HG02938 (cell line): ENCODE measurements at regions not wholly inside any gene's neighbourhood (a gene's known extent, or its start where the extent isn't known, plus 50 kb on each side); places are given as distances from the start of the nearest gene placed in this dataset.
A peak's percentile ranks its signal among the peaks of the same experiment; 100 is the strongest.
"Not testable (repeated sequence)": the region's sequence is repeated elsewhere in the genome, so short reads cannot be mapped to it uniquely, and the experiment has no call there.

Source experiments
- ATAC-seq: cut with Tn5 transposase; IDR thresholded peaks from one replicate; pipeline ENCODE4 v1.9.1; 2021; ENCODE audit warnings: mild to moderate bottlenecking, moderate library complexity; ENCODE audit not compliant: unreplicated experiment

DNA sequence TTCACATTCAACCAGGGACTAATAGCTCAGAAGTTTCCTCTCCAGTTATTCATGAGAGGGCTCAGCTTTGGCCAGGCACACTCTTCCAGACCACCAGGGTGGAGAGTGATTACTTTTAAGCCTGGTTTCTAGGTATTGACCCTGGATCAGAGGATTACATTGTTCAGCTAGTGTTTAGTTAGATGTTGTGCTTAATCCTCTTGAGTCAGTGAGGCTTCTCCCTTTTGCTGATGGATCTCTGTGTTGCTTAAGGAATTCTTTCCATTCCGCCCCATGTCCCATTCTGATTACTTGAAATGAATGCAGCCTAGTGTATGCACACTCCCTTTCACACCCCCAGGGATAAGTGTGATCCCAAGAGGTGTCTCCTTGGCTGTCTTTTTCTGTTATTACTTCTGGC lies 271.7 kb upstream of the ANO5 start:
- ATAC-seq, result no peak

DNA sequence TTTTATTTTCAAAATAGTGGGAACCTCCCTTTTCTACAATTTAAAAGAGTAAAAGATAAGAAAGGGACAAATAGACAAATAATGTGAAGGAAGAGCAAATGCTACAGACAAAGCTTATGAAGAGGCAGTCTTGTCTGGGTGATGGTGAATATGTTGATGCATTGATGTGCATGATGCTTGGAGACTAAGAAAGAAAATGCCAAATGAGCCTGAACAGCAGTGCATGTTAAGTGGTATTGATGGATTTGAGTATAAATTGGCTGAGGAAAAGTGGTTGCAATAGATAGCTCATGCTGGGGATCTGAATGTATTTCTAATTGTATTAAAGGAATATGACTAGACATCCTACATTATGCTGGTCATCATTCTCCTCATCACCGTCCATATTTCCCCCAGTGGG lies 268.6 kb upstream of the ANO5 start:
- ATAC-seq, result no peak

DNA sequence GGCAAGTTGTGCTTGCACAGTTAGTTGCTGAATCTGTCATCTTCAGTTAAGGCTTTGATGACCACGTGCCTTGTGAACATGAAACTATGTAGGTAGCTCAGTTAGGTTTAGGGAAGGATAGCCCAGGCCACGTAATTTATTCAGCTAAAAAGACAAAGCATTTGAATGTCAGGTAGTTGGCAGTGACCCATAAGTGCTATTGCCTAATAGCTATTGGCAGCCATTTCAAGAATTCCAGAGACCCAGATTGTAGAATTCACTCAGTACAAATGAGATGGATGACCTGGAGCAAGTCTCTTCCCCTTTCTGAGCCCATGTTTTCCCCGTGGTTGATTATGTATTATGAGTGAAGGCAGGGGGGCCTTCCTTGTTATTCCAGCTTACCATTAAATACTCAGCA lies 265.3 kb upstream of the ANO5 start:
- ATAC-seq, result no peak

DNA sequence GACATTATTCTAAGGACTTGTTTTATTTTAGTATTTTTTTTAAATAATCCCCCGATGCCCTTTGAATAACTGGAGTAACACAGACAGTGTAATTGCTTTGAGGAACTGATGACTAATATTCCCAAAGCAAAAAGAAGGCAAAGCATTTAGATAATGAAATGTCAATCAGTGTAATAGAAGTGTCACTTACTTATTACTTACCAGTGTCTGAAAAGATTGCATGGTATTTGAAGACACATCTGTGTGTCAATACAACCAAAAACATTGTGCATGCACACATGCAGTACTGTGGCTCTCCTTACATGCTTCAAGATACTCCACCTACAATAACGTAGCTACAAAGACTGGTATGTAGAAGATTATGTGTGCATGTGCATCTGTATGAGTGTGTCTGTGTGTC lies 264.0 kb upstream of the ANO5 start:
- ATAC-seq, result no peak

DNA sequence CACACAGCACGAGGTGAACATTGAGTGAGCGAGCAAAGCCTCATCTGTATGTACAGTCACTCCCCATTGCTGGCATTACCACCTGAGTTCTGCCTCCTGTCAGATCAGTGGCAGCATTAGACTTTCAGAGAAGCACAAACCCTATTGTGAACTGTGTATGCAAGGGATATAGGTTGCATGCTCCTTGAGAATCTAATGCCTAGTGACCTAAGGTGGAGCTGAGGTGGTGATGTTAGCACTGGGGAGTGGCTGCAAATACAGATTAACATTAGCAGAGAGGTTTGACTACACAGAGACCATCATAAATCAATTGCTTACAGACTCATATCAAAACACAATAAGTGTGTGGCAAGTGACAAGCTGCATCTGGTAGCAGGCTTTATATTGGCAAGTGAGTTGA lies 262.5 kb upstream of the ANO5 start:
- ATAC-seq, result no peak

DNA sequence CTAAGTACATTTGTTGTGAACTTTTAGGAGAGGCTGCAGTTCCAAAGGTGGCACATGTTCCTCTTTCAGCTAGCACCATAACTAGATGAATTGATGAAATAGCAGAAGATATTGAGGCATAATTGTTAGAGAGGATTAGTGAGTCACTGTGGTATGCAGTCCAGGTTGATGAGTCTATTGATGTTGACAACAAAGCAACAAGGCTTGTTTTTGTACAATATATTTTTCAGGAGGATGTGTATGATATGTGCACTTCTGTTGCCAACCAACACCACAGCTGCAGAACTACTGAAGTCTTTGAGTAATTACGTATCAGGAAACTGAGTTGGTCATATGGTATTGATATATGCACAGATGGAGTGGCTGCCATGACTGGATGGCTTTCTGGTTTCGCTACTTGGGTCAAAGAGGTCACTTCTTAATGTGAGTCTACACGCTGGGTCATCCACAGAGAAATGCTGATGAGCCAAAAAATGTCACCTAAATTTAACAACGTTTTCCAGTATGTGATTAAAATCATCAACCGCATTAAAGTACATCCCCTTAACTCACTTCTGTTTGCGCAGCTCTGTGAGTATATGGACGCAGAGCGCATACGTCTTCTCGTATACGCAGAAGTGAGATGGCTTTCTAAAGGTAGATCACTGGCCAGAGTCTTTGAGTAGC lies 261.3 kb upstream of the ANO5 start:
- no peak for ATAC-seq

DNA sequence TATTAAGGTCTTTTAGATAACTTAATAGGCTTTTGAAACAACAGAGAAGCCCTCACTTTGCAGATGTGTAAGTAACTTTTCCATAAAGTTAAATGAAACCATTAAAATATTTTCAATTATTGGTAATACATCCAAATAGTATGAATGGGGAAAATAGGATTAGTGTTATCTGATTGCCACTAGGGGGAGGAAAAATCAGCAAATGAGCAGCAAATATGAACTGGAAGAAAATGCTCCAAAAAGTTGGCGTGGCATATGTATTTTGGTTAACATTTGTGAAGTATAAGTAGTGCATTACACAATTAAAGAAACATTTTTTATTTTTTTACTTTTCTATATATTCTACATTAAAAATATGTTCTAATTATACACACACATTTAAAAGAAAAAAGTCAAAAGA lies 259.8 kb upstream of the ANO5 start:
- no peak for ATAC-seq

DNA sequence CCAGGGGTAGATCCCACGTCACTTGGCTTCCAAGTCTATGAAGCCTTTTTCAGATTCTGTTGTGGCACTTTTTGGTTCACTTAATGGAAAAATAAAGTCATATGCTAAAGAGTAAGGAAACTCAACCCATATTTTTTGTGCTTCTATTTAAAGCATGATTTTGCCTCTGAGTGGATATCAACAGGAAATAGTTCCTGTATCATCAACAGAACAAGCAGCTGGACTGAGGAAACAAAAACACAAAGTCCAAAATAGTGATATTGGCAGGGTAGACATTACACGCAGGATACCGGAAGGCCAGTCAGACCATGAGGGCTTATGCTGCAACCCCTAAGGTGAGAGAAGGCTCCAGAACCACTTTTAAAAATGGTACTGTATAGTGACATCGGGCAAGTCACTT lies 248.3 kb upstream of the ANO5 start:
- no peak for ATAC-seq

DNA sequence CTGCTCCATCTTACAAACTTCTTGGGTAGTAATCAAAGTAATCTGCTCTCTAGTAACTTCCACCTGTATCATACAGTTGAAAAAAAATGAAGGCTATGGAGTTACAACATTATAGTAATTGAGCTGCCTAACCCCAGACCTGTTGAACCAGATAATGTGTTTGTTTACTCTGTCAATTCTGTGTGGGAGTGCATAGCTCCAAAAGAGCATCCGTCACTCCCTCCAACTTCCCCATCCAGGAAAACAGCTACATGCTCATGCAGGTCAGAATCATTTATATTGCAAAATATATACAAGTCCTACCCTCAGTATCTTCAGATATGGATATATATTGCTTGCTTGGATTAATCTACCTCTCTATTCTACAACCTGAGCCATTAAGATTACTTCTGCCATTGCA lies 244.0 kb upstream of the ANO5 start:
- no peak for ATAC-seq

DNA sequence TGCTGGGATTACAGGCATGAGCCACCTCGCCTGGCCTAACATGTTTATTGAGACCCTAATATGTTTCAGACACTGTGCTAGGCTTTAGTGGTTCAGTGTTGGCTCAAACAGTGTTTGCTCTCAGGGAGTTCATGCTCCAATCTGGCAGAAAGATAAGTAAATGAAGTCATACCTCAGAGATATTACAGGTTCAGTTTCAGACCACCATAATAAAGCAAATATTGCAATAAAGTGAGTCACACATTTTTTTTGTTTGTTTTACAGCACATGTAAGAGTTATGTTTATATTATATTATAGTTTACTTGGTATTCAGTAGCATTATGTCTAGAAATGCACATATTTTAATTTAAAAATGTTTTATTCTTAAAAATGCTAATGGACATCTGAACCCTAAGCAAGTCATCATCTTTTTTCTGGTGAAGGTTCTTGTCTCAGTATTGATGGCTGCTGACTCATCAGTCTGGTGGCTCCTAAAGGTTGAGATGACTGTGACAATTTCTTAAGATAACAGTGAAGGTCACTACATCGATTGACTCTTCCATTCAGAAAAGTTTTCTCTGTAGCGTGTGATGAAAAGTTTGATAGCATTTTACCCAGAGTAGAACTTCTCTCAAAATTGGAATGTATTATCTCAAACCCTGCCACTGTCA lies 243.0 kb upstream of the ANO5 start:
- ATAC-seq, result no peak

DNA sequence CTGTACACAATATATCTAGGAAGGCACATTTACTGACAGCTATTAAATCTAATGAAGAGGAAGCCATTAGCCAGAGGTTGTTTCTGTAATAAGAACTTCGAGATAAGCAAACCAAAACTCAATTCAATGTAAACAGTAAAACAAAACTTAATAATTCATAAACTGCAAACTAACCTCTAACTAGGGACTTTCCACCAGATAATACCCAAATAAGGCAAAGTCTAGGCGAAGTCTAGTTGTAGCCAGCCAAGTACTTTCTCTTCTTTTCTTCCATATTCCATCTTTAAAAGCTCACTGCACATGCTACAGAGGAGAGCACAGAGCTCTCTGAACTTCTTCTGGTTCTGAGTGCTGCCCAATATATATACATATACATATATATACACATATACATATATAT lies 229.9 kb upstream of the ANO5 start:
- ATAC-seq, result peak; percentile 66

DNA sequence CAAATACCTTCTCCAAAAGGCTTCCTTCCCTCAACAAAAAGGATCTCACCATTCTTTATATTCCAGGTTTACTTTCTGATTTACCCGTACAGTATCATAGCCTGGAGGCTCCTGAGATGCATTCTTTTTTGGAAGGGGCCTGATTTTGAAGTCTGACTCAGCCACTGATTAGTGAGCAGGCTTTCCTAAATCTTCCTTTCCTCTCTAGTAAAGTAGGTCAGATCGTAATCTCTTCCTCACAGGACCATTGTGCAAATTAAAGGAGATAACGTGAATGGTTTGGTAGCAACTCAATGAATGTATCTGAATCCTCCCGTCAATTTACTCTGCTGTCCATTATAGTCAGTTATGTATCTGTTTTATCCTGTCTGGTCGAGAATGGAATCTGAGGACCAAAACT lies 227.7 kb upstream of the ANO5 start:
- no peak for ATAC-seq

DNA sequence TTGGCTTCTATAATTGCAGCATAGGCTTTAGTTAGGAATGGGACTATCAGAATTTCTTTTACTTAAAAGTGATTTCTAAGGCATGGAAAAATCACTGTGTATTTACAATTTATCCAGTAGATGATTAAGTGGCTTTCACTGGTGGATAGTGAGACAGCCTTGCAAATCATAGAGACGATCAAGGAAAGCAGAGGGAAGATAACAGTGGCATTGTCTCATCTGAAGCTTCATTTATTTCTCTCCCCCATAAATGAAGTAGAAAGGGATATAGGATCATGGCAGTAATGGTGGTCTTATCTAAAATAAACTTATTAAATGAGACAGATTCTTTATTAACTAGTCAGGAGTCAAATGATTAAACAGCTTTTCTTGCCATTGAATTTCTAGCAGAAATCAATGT lies 224.2 kb upstream of the ANO5 start:
- no peak for ATAC-seq

DNA sequence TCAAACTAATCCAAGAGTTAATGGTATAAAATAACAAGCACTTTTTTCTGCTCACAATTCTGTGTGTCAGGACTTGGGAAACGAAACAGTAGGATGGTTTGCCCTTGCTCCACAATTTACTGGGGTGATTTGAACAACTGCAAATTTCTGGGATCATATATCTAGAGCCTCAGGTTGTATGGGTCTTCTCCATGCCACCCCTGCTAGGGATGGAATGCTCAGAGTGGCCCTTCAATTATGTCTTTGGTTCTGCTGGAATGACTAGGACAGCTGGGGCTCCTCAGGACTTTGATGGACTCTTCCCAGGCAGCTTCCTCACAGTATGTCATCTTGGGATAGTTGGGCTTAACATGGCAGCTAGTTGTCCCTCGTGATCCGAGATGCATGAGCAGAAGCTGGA lies 223.0 kb upstream of the ANO5 start:
- ATAC-seq, result no peak

DNA sequence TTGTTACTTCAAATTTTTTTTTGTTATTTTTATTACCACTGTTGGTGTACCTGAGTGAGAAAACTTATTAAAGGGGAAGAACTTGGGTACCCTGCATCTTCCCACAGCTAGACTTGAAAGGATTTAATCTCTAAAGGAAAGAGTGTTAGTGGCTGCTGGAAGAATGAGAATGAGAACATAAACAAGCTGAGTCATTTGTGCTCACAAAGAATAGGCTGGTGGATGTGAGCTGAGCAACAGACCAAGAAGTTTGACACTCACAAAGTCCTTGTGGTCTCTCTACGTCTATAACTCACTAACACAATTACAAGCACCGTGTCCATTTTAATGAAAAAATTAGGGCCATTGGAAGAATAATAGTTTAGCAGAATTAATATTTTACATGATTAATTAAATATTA lies 217.6 kb upstream of the ANO5 start:
- no peak for ATAC-seq

DNA sequence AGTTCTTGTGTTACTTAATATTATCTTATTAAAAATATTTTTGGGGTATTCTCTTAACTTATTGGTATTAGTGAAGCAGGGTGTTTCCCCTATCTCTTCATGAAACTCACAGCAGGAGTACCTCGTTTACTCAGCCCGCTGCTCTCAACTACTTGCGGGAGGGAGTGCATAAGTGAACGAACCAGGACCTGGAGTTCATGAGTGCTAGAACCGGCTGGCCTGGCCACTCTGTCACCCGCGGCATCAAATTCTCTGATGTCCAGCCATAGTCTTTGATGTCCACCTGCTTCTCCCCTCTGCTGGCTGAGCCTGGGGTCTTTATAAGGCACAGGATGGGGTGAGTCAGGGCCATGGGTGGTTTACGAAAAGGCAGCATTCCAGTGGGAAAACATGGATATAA lies 216.7 kb upstream of the ANO5 start:
- no peak for ATAC-seq

DNA sequence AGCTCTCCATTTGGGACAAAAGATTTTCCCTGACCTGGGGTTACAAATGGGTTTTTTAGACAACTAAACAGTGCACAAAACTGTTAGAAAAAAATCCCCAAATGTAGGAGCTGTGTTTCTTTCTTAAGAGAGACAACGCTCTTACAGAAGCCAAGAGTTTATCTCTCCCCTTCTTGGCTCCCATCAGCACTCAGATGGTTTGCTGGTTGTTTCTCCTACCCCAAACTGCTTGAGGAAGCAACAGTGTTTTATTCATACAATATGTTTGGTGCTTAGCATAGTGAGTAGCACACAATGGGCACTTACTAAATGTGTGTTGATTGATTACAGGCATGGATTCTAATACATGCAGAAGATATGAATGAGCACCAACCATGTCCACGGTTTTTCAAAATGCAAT lies 209.5 kb upstream of the ANO5 start:
- no peak for ATAC-seq

DNA sequence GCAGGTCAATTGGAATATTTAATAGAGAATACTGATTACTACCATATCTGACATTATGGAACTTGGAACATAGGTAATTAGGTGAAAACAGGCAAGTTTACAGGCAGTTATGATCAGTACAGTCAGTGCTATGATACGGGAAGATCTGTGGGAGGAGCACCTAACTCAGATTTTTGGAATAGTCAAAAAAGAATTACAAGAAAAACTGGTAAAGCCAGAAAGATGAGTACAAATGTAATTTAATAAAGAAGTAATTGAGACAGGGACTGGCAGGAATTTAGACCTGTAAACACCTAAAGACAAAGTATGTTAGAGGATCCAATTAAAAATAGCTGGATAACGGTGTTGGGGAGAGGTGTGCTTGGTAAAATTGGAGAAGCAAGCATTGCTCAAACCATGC lies 206.5 kb upstream of the ANO5 start:
- ATAC-seq, result no peak

DNA sequence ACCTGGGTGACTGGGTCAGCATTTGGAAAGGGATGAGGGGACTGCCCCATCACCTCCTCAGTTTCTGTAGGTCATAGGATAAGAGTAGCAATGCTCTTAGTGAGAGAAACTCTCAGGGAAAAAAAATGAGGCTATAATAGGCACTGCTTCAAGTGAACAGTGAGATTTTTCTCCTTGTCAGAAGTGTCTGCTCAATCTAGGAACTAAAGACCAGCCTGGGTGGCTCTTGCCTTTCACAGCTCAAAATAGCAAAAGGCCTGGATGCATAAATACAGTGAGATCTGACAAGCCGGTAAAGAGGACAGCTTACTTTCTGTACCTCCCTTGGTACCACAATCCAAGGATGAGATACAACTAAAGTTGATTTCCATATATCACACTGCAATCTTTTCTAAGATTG lies 205.6 kb upstream of the ANO5 start:
- ATAC-seq, result no peak

DNA sequence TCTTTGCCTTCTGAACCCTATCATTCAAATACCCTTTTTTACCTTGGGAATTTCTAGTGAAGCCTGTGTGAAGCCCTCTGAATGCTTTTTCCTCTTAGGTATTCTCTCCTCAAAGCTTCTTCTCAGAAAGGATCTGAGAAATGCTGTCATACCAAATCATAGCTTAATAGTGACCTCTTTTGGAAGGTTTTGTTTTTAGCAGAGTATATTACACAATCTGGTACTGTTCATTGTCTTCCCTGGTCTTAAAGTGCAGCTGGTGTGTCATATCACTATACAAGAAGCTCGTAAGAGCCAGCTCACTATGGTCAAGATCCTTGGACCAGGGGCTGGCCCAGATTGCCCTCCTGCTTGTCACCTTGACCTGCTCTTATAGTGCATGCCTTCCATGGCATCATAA lies 204.4 kb upstream of the ANO5 start:
- ATAC-seq, result no peak

DNA sequence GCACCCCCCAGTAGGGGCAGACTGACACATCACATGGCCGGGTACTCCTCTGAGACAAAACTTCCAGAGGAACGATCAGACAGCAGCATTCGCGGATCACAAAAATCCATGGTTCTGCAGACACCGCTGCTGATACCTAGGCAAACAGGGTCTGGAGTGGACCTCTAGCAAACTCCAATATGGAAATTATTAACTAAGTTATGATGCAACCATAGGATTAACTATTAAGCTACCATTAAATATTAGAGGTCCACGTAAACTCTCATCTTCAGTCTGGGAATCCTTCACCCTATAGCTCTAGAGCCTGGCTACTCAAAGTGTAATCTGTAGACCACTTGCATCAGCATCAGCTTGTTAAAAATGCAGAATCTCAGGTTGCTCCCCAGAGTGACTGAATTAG lies 191.1 kb upstream of the ANO5 start:
- ATAC-seq, result not testable (repeated sequence)

DNA sequence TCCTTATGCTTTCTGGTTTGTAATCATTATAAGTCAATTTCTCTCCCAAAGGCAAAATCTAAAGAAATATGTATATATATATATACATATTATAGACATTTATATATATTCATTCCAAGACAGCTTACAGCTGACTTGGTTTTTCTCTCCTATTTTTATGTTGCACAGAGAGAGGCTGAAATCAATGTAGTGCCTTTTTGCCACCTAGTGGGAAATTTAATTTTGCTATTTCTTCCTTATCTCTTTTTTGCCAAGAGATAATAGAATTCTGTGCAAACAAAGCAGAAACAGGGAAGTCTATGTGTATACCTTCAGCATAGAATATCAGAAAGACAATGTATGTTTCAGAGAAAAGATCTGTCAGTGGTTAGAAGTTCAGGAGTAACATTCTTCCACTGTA lies 186.0 kb upstream of the ANO5 start:
- ATAC-seq, result no peak

DNA sequence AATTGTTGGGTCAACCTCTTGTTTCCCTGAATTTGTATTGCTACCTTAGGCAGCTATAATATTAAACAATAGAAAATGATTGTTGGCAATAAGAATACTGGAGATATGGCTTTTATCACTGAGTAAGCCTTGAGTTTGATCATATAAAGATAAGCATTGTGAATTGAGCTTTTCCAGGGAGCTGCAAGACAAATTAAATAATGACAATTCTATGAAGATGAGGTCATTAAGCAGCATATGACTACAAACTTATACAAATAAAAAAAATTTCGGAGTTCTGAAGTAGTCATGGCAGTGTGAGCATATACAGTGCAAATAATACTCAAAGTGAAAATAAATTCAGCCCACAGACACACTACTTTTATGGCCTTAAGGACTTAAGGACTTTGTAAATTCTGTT lies 161.1 kb upstream of the ANO5 start:
- ATAC-seq, result no peak
